Suprapubic skin (tissue), 4 donors: ENCODE measurements at regions not wholly inside any gene's neighbourhood (a gene's known extent, or its start where the extent isn't known, plus 50 kb on each side); places are given as distances from the start of the nearest gene placed in this dataset.
A peak's percentile ranks its signal among the peaks of the same experiment; 100 is the strongest.

ENCODE experiments used
- DNase-seq, 2 donors: peaks; one replicate each; pipeline ENCODE4 v3.0.0-alpha.2; 2019; ENCODE audit warnings: low spot score in 2 of 2
- H3K27ac ChIP-seq: fragments of 200-600 bp; sonication (generic); one replicate; pipeline ENCODE4 v1.5.1; 2019
- H3K27me3 ChIP-seq: fragments of 200-600 bp; sonication (generic); one replicate; pipeline ENCODE4 v1.5.1; 2019
- H3K36me3 ChIP-seq: fragments of 200-600 bp; sonication (generic); one replicate; pipeline ENCODE4 v1.5.1; 2019
- H3K4me1 ChIP-seq: fragments of 200-600 bp; sonication (generic); one replicate; pipeline ENCODE4 v1.5.1; 2019
- H3K4me3 ChIP-seq: fragments of 200-600 bp; sonication (generic); one replicate; pipeline ENCODE4 v1.5.1; 2019; ENCODE audit warnings: mild to moderate bottlenecking
- H3K9me3 ChIP-seq: fragments of 200-600 bp; sonication (generic); one replicate; pipeline ENCODE4 v1.5.1; 2019
- EP300 ChIP-seq: sonication (generic); formaldehyde crosslinking; IDR thresholded peaks from one replicate; pipeline ENCODE4 v1.6.1; 2017; ENCODE audit warnings: antibody characterized with exemption
- POLR2A ChIP-seq, 2 donors: fragments of 450-650 bp; IDR thresholded peaks; one replicate each; pipeline ENCODE4 v1.6.1; 2017; ENCODE audit warnings: antibody characterized with exemption in 2 of 2, mild to moderate bottlenecking in 2 of 2, moderate library complexity in 2 of 2
- POLR2AphosphoS5 ChIP-seq, 3 donors: sonication (generic); formaldehyde crosslinking; IDR thresholded peaks; one replicate each; pipeline ENCODE4 v1.6.1; 2017; ENCODE audit warnings: antibody characterized with exemption in 3 of 3
- WGBS: methylation state at CpG from one replicate; pipeline ENCODE4 v1.1.5; 2018; 5-methylcytosine and 5-hydroxymethylcytosine counted together
- TF ChIP-seq, protein P1 (sequence below), 2 donors: fragments of 200-600 bp in 1 of 2; fragments of 450-650 bp in 1 of 2; sonication (generic) in 1 of 2; IDR thresholded peaks; one replicate each; pipeline ENCODE4 v1.5.1; 2016 to 2019; ENCODE audit warnings: antibody characterized with exemption in 2 of 2, mild to moderate bottlenecking in 1 of 2, moderate library complexity in 1 of 2

DNA sequence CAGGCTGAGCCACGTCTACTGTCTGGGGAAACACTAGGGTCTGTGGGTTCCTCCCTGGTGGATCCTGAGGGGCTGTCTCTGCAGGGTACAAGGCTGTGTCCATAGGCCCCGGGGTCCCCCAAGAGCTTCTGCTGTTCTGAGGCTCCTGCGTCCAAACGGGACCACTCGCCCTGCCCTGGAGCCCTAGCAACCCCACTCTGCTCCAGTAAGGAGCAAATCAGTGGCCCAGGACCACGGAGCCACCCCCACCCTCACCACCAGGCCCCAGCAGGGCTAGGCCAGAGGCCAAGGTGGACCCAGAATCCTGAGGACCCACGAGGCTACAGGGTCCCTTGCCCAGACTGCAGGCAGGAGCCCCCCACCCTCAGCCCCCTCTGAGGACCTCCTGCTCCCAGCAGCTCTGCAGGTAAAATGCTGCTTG lies 75.1 kb upstream of the GALNT9 start:
- peaks cover 93% of the 10 kb centered on the region for H3K27me3 ChIP-seq

DNA sequence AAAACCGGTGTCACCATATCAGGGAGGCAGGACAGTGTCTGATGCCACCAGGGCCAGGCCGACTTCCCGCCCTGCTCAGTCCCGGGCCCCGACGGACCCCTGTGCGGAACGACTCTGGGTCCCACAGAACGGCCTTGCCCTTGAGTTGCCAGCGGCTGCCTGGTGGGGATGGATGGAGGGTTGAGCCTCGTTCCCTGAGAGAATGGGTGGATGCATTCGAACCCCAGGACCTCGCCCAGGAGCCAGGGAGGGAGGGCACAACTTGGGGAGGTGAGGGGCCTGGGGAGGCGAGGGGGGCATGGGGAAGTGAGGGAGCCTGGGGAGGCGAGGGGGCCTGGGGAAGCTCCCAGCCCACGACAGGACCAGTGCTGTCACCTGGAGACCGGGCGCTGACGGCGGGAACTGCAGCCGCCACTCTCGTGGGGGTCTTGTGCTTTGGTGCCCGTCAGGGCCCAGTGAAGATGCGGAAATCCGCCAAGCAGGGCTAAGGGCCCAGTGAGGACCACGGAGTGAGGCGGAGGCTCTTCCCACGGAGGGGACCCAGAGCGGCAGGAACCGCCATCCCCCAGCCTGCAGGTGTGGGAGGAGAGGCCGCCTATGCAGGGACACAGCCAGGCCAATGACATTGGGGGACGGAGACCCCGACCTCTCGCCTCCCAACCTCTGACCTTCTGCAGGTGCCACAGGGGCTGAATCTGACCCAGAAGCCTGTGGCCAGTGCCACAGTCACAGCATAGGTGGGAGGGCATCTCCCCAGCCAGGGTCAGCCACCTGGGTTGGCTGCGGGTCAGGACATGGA lies 74.4 kb upstream of the GALNT9 start:
- no peak overlapping the region for H3K4me3 ChIP-seq
- H3K4me1 ChIP-seq = peaks cover 18% of the 10 kb centered on the region
- WGBS = 85% methylated on average over 28 of the region's 35 CpGs
- no peaks in the 10 kb centered on the region for H3K36me3 ChIP-seq
- DNase-seq = peak in 1 of 2 donors; percentile 54
- no peaks in the 10 kb centered on the region for H3K9me3 ChIP-seq
- H3K27me3 ChIP-seq = peaks cover 93% of the 10 kb centered on the region
- TF ChIP-seq, protein P1, sequence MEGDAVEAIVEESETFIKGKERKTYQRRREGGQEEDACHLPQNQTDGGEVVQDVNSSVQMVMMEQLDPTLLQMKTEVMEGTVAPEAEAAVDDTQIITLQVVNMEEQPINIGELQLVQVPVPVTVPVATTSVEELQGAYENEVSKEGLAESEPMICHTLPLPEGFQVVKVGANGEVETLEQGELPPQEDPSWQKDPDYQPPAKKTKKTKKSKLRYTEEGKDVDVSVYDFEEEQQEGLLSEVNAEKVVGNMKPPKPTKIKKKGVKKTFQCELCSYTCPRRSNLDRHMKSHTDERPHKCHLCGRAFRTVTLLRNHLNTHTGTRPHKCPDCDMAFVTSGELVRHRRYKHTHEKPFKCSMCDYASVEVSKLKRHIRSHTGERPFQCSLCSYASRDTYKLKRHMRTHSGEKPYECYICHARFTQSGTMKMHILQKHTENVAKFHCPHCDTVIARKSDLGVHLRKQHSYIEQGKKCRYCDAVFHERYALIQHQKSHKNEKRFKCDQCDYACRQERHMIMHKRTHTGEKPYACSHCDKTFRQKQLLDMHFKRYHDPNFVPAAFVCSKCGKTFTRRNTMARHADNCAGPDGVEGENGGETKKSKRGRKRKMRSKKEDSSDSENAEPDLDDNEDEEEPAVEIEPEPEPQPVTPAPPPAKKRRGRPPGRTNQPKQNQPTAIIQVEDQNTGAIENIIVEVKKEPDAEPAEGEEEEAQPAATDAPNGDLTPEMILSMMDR (IDR thresholded peaks at IDR 0.05) = no peak
- TF ChIP-seq EP300 (no peak), POLR2AphosphoS5 (IDR thresholded peaks at IDR 0.05) (no peak), POLR2A (IDR thresholded peaks at IDR 0.05) (no peak)
- H3K27ac ChIP-seq = no peak overlapping the region

More for the DNA sequence above, 75.1 kb upstream of the GALNT9 start:
- no peak overlapping the region for H3K4me3 ChIP-seq
- TF ChIP-seq POLR2AphosphoS5 (IDR thresholded peaks at IDR 0.05) (no peak), EP300 (no peak), POLR2A (IDR thresholded peaks at IDR 0.05) (no peak)
- TF ChIP-seq, protein P1 (IDR thresholded peaks at IDR 0.05) = no peak
- H3K27ac ChIP-seq = no peak overlapping the region
- no peaks in the 10 kb centered on the region for H3K36me3 ChIP-seq
- H3K9me3 ChIP-seq = no peaks in the 10 kb centered on the region
- H3K4me1 ChIP-seq = peaks cover 18% of the 10 kb centered on the region
- 93% methylated on average over 6 of the region's 7 CpGs for WGBS
- DNase-seq = no peak

DNA sequence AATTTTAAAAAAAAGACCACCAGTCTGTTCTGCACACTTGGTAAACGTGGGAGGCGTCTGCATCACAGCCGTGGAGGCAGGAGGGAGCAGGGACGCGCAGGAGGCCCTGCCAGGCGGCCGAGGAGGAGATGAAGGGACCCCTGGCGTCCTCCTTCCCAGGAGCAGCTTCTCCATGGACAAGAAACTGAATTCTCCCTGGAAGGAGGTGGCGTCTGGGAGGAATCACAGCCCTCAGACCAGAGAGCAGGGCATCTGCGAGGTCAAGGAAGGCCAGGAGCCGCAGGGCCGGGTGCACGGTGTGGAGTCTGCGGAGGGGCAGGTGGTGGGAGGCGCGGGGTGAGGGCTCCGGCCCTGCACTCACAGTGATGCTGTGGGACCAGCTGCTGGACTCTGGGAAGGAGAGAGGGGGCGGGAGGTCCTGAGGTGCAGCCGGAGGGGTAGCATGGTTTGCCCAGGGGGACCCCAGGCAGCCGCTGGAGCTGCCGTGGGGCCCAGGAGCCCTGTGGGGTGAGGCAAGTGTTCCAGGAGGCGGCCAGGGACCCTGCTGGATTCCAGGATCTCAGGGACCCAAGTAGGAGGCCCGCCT lies 73.5 kb upstream of the GALNT9 start:
- WGBS = 68% methylated on average over 22 of the region's 23 CpGs
- H3K27ac ChIP-seq = no peak overlapping the region
- peaks cover 14% of the 10 kb centered on the region for H3K4me1 ChIP-seq
- no peaks in the 10 kb centered on the region for H3K36me3 ChIP-seq
- no peak overlapping the region for H3K4me3 ChIP-seq
- no peaks in the 10 kb centered on the region for H3K9me3 ChIP-seq
- H3K27me3 ChIP-seq = peaks cover 93% of the 10 kb centered on the region
- peak in 1 of 2 donors; percentile 48 for DNase-seq
- TF ChIP-seq, protein P1 (IDR thresholded peaks at IDR 0.05) = no peak
- TF ChIP-seq EP300 = no peak
- TF ChIP-seq POLR2A (IDR thresholded peaks at IDR 0.05) = no peak
- TF ChIP-seq POLR2AphosphoS5 (IDR thresholded peaks at IDR 0.05) = no peak

DNA sequence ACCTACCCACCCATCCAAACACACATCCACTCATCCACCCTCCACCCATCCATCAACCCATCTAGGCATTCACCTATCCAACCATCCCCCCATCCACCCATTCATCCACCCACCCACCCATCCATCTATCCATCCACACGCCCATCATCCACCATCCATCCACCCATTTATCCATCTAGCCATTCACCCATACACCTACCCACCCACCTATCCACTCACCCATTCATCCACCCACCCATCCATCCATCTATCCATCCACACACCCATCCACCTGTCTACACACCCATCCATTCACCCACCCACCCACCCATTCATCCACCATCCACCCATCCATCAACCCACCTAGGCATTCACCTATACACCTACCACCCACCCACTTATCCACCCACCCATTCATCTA lies 72.6 kb upstream of the GALNT9 start:
- DNase-seq = peak in 1 of 2 donors; percentile 16
- Histone ChIP-seq H3K27ac (no peak overlapping the region), H3K4me1 (peaks cover 6% of the 10 kb centered on the region), H3K36me3 (no peaks in the 10 kb centered on the region), H3K4me3 (no peak overlapping the region), H3K9me3 (no peaks in the 10 kb centered on the region), H3K27me3 (peaks cover 93% of the 10 kb centered on the region)
- TF ChIP-seq, protein P1 (IDR thresholded peaks at IDR 0.05) = no peak
- no peak for TF ChIP-seq POLR2AphosphoS5 (IDR thresholded peaks at IDR 0.05)
- TF ChIP-seq POLR2A (IDR thresholded peaks at IDR 0.05) = no peak
- TF ChIP-seq EP300 = no peak
- WGBS = 92% methylated on average over 1 of the region's 1 CpG

DNA sequence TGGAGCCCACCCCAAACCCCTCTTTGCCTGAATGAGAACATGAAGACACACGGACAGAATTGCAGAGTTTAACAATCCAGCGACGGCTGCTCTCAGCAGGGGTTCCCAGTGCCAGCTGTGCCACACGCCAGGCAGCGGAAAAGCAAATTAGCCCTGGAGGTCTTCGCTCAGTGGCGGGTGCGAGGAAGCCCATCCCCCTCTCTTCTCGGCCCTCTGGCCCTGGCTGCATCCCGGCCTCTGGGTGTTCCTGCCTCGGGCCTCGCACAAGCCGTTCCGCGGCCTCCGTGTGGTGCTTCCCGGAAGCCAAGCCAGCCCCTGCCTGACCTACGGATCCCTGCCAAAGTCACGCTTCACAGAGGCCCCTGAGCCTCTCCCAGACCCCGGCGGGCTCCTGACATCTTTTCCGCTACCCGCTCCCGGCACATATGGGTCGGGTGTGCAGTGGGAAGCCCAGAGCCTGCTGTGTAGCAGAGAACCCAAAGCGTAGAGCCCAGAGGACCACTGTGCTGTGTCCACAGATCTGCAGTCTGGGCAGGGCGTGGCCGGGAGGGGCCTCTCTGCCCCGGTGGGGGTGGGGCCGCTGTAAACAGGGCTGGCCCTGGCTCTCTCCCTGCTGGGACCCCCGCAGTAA lies 70.7 kb upstream of the GALNT9 start:
- 33% methylated on average over 7 of the region's 31 CpGs for WGBS
- H3K36me3 ChIP-seq = no peaks in the 10 kb centered on the region
- H3K27ac ChIP-seq = no peak overlapping the region
- TF ChIP-seq POLR2A (IDR thresholded peaks at IDR 0.05) (no peak), EP300 (no peak), POLR2AphosphoS5 (IDR thresholded peaks at IDR 0.05) (no peak)
- TF ChIP-seq, protein P1 (IDR thresholded peaks at IDR 0.05) = no peak
- H3K4me3 ChIP-seq = no peak overlapping the region
- DNase-seq = peak in 1 of 2 donors; percentile 38
- no peaks in the 10 kb centered on the region for H3K9me3 ChIP-seq
- H3K4me1 ChIP-seq = no peaks in the 10 kb centered on the region
- peaks cover 92% of the 10 kb centered on the region for H3K27me3 ChIP-seq
